ENCODE measurements at regions not wholly inside any gene's neighbourhood (a gene's known extent, or its start where the extent isn't known, plus 50 kb on each side); places are given as distances from the start of the nearest gene placed in this dataset.

GRCh38 chr13:33639626-33640080, 178.3 kb upstream of the RFC3 start (continued):
- TF ChIP-seq, protein P1, sequence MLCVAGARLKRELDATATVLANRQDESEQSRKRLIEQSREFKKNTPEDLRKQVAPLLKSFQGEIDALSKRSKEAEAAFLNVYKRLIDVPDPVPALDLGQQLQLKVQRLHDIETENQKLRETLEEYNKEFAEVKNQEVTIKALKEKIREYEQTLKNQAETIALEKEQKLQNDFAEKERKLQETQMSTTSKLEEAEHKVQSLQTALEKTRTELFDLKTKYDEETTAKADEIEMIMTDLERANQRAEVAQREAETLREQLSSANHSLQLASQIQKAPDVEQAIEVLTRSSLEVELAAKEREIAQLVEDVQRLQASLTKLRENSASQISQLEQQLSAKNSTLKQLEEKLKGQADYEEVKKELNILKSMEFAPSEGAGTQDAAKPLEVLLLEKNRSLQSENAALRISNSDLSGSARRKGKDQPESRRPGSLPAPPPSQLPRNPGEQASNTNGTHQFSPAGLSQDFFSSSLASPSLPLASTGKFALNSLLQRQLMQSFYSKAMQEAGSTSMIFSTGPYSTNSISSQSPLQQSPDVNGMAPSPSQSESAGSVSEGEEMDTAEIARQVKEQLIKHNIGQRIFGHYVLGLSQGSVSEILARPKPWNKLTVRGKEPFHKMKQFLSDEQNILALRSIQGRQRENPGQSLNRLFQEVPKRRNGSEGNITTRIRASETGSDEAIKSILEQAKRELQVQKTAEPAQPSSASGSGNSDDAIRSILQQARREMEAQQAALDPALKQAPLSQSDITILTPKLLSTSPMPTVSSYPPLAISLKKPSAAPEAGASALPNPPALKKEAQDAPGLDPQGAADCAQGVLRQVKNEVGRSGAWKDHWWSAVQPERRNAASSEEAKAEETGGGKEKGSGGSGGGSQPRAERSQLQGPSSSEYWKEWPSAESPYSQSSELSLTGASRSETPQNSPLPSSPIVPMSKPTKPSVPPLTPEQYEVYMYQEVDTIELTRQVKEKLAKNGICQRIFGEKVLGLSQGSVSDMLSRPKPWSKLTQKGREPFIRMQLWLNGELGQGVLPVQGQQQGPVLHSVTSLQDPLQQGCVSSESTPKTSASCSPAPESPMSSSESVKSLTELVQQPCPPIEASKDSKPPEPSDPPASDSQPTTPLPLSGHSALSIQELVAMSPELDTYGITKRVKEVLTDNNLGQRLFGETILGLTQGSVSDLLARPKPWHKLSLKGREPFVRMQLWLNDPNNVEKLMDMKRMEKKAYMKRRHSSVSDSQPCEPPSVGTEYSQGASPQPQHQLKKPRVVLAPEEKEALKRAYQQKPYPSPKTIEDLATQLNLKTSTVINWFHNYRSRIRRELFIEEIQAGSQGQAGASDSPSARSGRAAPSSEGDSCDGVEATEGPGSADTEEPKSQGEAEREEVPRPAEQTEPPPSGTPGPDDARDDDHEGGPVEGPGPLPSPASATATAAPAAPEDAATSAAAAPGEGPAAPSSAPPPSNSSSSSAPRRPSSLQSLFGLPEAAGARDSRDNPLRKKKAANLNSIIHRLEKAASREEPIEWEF (IDR thresholded peaks at IDR 0.05; ENCODE audit: insufficient replicate concordance, low read depth, low read length): no peak
- TF ChIP-seq SREBF1 (IDR thresholded peaks at IDR 0.05; ENCODE audit: low read length) (no peak), KAT2A (conservative IDR thresholded peaks at IDR 0.05; ENCODE audit: control insufficient read depth, low read depth, low read length) (no peak)
- TF ChIP-seq, protein P2, sequence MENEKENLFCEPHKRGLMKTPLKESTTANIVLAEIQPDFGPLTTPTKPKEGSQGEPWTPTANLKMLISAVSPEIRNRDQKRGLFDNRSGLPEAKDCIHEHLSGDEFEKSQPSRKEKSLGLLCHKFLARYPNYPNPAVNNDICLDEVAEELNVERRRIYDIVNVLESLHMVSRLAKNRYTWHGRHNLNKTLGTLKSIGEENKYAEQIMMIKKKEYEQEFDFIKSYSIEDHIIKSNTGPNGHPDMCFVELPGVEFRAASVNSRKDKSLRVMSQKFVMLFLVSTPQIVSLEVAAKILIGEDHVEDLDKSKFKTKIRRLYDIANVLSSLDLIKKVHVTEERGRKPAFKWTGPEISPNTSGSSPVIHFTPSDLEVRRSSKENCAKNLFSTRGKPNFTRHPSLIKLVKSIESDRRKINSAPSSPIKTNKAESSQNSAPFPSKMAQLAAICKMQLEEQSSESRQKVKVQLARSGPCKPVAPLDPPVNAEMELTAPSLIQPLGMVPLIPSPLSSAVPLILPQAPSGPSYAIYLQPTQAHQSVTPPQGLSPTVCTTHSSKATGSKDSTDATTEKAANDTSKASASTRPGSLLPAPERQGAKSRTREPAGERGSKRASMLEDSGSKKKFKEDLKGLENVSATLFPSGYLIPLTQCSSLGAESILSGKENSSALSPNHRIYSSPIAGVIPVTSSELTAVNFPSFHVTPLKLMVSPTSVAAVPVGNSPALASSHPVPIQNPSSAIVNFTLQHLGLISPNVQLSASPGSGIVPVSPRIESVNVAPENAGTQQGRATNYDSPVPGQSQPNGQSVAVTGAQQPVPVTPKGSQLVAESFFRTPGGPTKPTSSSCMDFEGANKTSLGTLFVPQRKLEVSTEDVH (IDR thresholded peaks at IDR 0.05; ENCODE audit: low read depth, partially characterized antibody): no peak
- TF ChIP-seq, protein P3, sequence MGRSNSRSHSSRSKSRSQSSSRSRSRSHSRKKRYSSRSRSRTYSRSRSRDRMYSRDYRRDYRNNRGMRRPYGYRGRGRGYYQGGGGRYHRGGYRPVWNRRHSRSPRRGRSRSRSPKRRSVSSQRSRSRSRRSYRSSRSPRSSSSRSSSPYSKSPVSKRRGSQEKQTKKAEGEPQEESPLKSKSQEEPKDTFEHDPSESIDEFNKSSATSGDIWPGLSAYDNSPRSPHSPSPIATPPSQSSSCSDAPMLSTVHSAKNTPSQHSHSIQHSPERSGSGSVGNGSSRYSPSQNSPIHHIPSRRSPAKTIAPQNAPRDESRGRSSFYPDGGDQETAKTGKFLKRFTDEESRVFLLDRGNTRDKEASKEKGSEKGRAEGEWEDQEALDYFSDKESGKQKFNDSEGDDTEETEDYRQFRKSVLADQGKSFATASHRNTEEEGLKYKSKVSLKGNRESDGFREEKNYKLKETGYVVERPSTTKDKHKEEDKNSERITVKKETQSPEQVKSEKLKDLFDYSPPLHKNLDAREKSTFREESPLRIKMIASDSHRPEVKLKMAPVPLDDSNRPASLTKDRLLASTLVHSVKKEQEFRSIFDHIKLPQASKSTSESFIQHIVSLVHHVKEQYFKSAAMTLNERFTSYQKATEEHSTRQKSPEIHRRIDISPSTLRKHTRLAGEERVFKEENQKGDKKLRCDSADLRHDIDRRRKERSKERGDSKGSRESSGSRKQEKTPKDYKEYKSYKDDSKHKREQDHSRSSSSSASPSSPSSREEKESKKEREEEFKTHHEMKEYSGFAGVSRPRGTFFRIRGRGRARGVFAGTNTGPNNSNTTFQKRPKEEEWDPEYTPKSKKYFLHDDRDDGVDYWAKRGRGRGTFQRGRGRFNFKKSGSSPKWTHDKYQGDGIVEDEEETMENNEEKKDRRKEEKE (IDR thresholded peaks at IDR 0.05): no peak
- TF ChIP-seq, protein P4, sequence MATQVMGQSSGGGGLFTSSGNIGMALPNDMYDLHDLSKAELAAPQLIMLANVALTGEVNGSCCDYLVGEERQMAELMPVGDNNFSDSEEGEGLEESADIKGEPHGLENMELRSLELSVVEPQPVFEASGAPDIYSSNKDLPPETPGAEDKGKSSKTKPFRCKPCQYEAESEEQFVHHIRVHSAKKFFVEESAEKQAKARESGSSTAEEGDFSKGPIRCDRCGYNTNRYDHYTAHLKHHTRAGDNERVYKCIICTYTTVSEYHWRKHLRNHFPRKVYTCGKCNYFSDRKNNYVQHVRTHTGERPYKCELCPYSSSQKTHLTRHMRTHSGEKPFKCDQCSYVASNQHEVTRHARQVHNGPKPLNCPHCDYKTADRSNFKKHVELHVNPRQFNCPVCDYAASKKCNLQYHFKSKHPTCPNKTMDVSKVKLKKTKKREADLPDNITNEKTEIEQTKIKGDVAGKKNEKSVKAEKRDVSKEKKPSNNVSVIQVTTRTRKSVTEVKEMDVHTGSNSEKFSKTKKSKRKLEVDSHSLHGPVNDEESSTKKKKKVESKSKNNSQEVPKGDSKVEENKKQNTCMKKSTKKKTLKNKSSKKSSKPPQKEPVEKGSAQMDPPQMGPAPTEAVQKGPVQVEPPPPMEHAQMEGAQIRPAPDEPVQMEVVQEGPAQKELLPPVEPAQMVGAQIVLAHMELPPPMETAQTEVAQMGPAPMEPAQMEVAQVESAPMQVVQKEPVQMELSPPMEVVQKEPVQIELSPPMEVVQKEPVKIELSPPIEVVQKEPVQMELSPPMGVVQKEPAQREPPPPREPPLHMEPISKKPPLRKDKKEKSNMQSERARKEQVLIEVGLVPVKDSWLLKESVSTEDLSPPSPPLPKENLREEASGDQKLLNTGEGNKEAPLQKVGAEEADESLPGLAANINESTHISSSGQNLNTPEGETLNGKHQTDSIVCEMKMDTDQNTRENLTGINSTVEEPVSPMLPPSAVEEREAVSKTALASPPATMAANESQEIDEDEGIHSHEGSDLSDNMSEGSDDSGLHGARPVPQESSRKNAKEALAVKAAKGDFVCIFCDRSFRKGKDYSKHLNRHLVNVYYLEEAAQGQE (IDR thresholded peaks at IDR 0.05; ENCODE audit: low read depth, low read length): no peak

Measured in GM12878 (cell line).